HG03060 (cell line): ENCODE measurements at regions not wholly inside any gene's neighbourhood (a gene's known extent, or its start where the extent isn't known, plus 50 kb on each side); places are given as distances from the start of the nearest gene placed in this dataset.

Experiments
- ATAC-seq: cut with Tn5 transposase; IDR thresholded peaks from one replicate; pipeline ENCODE4 v1.9.1; 2021; ENCODE audit warnings: low read depth, moderate number of reproducible peaks; ENCODE audit not compliant: unreplicated experiment

DNA sequence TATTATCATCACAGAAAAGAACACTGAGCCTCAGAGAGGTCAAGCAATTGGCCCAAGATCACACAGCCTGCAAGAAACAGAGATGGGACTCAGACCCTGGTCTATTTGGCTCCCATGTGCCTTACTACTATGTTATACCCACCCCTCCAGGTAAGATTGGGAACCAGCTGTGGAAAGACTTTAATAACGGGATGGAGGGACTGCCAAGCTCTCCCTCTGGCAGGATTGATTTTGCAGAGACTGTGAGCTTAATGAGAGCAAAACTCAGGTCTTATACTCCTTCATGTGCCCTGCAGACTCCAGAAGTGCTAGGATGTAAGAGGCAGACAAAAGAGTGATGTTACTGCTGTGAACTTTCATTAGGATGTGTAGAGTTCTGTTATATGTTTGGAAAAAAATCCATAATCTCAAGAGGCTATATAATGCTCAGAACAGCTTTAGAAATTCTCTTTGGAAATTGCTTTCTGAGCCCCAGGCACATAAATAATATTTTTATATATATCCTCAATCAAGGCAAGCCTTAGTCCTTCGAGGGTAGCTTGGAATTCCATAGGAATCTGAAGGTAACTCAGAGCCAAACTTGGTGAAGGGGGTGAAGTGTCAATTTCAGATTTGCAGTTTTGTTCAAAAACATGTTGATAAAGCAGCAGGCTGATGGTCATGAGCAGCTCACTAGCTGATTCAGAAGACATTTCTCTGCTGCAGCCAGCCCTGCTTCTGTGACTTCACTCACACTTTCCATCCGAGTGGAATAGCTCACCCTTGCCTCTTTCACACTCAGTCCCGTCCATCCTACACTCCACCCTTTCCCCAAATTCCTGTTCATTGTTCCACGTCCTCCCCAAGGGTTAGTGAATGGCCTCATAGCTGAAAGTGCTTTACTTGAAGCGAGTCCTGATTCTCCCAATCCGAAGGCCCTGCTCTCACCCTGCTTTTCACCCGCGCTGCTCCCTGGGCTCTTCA is 188.8 kb downstream of the SNX19 start:
- no peak for ATAC-seq

DNA sequence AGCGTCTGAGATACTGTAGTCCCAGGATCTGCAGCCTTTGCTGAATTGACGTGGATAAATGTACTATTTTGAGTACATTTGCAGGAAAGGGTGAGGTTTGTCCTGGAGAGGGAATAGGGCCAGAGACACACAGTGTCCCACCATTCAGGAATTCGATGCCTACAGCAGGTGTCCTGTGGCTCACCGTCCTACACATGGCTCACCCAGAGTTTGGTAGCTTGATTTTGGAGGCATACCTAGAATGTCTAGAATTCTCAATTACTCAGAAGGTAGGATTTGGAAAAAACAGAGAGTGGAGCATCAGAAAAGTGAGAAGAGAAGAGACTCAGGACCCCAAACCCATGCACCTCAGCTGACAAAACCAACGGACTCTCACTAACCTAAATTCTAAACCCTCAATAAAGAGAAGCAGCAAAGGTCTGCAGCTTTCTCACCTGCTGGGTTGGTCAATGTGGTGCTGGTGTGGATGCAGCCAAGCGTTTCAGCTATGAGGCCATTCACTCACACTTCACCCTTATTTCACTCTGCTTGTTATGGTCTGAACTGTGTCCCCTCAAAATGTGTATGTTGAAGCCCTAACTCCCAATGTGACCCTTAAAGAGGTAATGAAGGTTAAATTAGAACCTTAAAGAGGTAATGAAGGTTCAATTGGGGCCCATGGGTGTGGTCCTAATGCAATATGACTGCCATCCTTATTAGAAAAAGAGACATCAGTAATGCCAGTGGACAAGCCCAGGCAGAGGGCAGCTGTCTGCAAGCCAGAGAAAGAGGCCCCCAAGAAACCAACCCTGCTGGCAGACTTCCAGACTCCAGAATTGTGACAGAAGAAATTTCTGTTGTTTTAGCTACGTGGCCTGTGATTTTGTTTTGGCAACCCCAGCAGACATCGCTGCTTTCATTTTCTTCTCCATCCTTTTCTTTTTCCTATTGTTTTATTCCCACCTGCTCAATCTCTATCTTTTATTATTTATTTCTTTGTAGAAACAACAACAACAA is 187.8 kb downstream of the SNX19 start:
- ATAC-seq, result no peak

GRCh38 chr11:130729193-130729592 is 187.1 kb downstream of the SNX19 start:
- no peak for ATAC-seq

DNA sequence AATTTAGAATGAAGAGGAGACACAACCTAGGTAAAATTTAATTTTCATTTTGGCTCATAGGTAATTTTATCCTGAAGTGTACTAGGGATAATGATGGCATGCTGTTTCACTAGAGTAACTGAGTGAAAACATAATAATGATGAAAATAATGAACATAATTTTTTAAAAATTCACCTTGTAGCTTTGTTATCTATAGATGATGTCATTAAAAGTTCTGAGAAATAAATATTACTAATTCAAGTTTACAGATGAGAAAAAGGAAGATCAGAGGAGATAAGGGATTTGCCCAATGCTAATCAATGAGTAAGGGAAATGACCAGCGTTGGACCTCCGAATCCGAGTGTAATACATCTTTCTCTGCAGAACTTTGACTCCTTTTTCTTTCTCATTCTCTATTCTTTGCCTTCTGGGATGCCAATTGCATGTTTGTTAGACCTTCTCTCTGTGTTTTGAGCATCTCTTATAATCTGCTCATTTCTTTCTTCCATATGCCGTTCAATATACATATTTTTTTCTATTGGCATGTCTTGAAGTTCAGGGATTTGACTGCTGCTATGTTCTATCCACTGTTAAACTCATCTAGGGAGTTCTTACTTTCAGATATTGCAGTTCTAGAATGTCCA is 186.5 kb downstream of the SNX19 start:
- no peak for ATAC-seq

DNA sequence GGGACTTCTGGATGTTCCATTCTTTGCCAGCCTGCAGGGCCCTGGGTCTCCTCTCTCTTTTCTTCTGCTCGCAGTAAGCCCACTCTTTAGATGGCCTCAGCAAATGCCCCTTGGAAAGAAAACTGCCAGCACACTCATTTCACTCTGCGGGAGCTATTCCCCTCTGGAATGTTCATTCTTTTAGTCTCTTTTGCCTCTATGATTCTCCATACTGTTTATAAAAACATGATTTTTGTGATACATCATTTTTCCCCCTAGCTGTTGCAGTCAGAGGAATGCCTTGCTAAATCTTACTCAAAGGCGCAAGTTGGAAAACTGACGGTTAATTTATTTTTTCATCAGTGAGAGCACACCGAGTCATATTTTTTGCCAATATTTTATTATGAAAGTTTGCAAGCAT is 184.9 kb downstream of the SNX19 start:
- no peak for ATAC-seq

DNA sequence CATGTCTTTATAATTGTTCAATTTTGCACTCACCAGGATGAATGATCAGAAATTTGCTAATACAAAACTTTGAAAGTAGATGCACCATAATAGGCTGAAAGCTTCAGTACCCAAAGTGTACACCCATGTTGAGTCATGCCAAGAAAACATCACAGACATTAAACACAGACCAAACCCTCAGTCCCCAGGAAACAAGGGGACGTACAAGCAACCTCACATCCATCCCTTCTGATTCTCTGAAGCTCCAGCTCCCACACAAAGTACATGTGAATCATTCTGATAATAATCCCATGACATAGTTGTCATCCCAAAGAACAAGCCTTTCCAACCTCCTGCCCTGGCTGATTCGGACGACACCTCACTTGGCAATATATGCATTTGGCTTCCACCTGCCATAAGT is 183.8 kb downstream of the SNX19 start:
- ATAC-seq, result no peak

DNA sequence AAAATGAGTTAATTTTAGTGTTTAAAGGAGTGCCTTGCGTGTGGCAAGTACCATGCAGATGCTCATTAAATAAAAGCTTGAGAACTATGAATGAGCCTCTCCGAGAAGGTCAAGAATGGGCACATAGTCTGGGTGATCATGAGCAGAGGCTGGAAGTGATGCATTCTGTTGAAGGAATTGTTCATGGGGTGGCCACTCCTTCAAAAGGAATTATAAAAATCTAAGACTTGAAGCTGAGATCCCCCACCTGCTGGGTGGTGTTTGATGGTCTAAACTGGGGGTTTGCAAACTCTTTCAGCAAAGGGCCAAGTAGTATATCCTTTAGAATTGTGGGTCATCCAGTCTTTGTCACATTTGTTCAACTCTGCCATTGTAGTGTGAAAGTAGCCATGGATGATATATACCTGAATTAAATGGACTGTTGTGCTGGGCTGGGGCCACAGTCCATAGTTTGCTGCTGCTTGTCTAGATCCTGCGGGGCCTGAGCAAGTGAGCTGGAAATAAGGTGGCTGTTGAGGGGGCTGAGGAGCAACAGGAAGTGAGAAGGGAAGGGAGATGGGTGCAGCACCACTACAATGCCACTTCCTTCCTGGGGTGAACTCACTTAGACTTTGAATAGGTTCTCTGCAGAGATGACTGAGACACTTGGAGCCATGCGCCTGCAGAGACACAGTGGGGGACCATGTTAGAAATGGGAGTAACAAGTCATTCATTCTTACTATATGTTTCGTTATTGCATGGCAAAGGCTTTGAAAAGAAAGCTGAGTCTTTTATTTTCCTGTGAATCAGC is 179.0 kb downstream of the SNX19 start:
- ATAC-seq, result no peak

- no peak for ATAC-seq
Measured at GRCh38 chr11:130737866-130738431, 178.3 kb downstream of the SNX19 start.

DNA sequence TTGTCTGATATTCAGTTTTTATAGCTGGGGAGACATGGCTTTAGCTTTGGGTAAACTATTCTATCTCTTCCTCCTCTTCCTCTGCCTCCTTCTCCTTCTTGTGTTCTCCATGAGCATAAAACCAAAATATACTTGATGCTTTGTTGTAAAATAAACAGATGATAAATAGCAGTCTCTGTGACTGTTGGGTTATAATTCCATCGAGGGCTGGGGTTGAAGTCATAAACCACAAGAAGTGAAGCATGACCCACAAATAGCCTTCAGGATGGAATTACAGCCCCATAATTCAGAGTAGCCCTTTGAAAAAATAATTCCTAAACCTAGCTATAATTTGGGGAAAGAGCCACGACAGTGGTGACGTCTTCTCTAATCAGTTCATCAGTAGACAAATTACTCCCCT is 177.7 kb downstream of the SNX19 start:
- no peak for ATAC-seq

DNA sequence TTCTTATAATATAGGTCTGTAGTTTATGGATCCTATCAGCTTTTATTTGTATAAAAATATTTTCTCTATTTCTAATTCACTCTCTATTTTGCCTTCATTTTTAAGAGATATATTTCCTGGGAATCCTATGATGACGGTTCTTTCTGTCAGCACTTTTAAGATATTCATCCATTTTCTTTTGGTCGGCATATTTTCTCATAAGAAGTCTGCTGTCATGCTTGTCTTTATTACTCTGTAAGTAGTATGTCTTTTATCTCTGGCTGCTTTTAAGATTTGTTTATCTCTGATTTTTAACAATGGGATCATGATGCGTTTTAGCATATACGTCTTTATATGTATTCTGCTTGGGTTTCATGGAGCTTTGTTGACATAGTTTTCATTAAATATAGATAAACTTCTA is 175.5 kb downstream of the SNX19 start:
- ATAC-seq, result no peak

- ATAC-seq, result no peak
Measured at GRCh38 chr11:130744794-130745193, 171.5 kb downstream of the SNX19 start.

GRCh38 chr11:130749216-130749615 is 167.1 kb downstream of the SNX19 start:
- no peak for ATAC-seq

DNA sequence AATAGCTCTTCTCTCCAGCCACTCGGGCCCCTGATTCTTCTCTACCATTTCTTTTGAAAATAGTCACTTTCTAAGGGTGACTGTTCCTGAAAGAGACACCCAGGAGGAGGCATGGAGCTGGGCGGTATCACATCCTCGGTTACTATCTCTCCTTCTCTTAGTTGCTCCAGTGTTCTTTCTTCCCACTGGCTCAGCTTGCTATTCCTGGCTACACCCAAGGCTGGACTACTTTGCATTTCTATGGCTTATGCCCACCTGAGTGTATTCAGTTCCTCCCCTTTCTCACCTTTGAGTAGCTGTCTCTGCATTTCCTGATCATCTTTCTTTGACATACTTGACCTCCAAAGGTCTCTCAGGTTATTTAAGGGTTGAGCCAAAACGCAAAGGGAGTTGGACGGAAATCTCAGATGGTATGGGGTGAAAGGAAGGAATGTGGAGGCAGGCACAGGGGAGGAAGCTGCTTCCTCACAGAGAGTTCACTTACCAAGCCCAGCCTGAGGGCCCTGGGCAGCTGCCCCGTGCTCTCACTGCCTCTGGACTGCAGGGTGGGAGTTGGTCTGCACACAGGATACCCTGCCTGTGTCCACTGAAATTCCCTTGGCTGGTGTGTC is 155.7 kb downstream of the SNX19 start:
- ATAC-seq, result no peak

DNA sequence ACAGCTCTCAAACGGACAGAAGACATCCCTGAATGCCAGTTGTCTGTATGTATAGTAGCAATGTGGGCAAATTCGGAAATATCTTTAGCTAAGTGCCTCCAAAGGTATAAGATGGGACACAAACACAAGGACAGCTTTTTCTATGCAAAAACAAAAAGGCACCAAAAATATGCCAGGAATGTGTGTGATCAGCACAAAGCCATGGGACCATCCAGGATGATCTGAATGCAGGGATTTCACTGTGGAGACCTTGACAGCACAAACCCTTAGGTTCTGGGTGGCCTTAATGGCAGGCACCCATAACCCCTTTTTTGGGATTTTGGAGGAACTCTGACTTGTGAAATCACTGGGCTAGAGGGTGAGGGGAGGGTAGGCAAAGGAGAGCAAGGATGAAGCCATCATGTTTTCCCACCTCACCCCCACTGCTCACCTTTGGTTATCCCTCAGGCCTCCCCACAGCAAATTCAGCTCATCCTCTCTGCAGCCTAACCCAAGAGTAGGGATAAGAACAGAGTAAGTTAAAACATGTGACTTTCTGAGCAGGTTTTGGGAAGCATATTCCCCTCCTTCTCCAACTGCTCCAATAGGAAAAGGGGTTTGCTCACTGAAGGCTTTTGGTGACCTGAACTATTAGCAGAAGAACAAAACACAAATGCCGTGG is 154.6 kb downstream of the SNX19 start:
- no peak for ATAC-seq

GRCh38 chr11:130762638-130763037 is 153.6 kb downstream of the SNX19 start:
- ATAC-seq, result no peak

- ATAC-seq, result no peak
Measured at GRCh38 chr11:130763087-130763980, 152.9 kb downstream of the SNX19 start.

DNA sequence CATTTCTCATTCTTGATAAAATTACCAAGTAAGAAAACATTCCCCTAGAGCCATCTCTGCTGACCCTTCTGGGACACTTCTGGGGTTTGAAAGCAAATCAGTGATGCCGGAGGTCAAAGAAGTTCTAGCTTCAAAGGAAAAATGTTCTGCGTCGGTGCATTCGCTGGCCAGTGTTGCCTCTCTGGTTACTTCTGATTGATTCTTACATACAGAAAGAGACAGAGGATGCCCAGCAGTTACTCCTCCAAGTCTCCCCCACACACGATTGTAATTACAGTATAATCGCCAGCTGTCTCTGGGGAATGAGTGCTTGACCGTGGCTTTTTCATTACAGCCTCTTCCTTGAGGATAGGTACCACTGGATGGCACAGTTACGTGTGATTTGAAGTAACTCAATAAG is 150.9 kb downstream of the SNX19 start:
- no peak for ATAC-seq
